ENCODE measurements at regions not wholly inside any gene's neighbourhood (a gene's known extent, or its start where the extent isn't known, plus 50 kb on each side); places are given as distances from the start of the nearest gene placed in this dataset.

DNA sequence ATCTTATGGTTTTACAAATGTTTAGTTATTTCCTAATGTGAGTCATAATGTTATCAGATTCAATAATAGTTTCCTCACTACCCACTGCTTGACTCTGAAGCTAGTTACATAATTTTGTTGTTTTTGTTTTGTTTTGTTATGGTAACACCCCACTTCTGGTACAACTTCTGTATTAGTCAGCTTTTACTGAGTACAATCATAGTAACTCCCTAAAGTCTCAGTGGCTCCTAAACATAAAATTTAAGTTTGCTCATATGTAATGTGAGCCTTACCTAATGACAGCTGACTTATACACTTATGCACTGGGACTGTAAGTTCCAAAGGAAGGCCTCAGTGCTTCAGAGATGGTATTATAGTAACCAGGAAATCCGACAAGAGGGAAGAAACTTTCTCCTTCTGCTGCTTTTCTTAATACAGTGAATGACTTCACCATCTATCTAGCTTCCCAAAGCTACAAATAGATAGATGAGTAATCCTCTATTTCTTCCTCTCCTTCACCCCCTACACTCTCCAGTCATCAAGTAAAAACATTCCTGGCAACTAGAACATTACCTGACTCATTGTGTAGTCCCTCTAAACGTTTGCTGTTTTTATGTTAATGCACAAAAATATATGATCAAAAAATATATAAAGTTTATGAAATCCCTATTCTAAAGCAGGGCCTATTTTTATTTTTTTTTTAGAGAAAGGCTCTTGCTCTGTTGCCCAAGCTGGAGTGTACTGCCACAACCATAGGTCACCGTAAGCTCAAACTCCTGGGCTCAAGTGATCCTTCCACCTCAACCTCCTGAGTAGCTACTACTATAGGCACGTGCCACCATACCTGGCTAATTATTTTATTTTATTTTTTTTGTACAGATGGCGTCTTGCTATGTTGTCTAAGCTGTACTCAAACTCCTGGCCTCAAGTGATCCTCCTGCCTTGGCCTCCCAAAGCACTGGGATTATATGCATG lies 563.0 kb downstream of the SOX6 start:
- Histone ChIP-seq H3K4me1 (no peaks in the 10 kb centered on the region), H3K36me3 (no peaks in the 10 kb centered on the region), H3K9me3 (no peaks in the 10 kb centered on the region), H3K27ac (no peak overlapping the region), H3K4me3 (replicated peaks in 1 of 3) (no peak overlapping the region), H3K27me3 (no peaks in the 10 kb centered on the region)
- intact Hi-C loops (cut with DNase I): no loop called here
- DNase-seq: no peak
- TF ChIP-seq, protein P1, sequence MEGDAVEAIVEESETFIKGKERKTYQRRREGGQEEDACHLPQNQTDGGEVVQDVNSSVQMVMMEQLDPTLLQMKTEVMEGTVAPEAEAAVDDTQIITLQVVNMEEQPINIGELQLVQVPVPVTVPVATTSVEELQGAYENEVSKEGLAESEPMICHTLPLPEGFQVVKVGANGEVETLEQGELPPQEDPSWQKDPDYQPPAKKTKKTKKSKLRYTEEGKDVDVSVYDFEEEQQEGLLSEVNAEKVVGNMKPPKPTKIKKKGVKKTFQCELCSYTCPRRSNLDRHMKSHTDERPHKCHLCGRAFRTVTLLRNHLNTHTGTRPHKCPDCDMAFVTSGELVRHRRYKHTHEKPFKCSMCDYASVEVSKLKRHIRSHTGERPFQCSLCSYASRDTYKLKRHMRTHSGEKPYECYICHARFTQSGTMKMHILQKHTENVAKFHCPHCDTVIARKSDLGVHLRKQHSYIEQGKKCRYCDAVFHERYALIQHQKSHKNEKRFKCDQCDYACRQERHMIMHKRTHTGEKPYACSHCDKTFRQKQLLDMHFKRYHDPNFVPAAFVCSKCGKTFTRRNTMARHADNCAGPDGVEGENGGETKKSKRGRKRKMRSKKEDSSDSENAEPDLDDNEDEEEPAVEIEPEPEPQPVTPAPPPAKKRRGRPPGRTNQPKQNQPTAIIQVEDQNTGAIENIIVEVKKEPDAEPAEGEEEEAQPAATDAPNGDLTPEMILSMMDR (IDR thresholded peaks at IDR 0.05): no peak
- TF ChIP-seq POLR2A (IDR thresholded peaks at IDR 0.05): no peak
- 76 to 82% methylated on average over 5 of the region's 5 CpGs for WGBS, 2 donors

DNA sequence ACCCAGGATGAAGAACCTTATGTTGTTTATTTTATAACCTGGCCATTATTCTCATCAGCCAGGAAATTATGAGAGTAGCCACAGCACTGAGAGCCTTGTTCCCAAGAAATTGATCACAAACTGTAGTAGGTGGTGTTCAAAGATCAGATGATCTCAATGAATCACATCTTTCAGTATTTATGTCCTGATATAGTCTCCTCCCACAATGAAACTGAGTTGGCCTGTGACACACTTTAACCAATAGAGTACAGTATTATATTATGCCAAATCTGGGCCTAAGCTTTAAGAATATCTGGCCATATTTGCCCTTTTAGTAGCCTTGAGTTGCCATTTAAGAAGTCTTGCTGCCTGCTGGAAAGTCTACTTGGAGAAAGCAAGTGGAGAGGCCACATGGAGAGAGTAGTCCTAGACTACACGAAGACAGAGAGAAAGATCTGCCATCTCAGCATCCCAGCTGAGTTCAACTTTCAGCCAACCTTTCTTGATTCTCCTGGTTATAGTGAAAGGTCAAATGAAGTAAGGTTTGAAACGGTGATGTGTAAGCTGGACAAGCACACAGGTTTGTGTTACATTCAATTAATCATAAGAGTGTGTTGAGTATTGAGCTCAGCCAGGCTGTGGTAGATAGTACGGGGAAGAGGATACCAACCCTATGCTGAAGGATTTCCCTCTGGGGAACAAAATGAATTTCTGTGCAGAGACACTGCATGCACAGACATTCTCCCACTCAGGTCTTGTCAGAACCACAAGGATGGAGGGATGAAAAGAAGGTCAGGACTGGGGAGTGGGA lies 561.8 kb downstream of the SOX6 start:
- Histone ChIP-seq H3K36me3 (no peaks in the 10 kb centered on the region), H3K4me1 (no peaks in the 10 kb centered on the region), H3K4me3 (replicated peaks in 1 of 3) (no peak overlapping the region), H3K27ac (no peak overlapping the region), H3K9me3 (no peaks in the 10 kb centered on the region), H3K27me3 (no peaks in the 10 kb centered on the region)
- TF ChIP-seq, protein P1 (IDR thresholded peaks at IDR 0.05): no peak
- TF ChIP-seq POLR2A (IDR thresholded peaks at IDR 0.05): no peak
- WGBS, 2 donors: 92 to 95% methylated on average over 3 of the region's 3 CpGs
- no peak for DNase-seq
- intact Hi-C loops (cut with DNase I): no loop called here

DNA sequence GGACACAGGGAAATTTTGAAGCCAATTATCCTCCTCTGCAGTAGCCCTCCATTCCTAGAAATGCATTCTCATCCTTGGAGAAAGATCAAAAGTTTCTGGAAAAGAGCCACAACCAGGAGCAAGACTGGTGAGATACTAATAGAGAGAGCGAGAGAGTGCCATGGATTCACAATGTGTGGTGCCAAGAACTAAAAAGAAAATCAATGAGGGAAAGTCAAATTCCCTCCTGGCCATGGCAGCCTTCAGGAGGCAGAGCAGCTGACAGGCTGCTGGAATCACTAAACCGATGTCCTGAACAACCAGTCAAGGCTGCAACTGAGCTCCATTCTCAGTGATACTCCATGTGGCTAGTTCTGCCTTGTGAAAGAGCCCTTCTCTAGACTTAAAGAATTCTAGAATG lies 561.0 kb downstream of the SOX6 start:
- Histone ChIP-seq H3K9me3 (no peaks in the 10 kb centered on the region), H3K27me3 (no peaks in the 10 kb centered on the region), H3K4me1 (no peaks in the 10 kb centered on the region), H3K27ac (no peak overlapping the region), H3K4me3 (replicated peaks in 1 of 3) (no peak overlapping the region), H3K36me3 (no peaks in the 10 kb centered on the region)
- intact Hi-C loops (cut with DNase I): no loop called here
- 94 to 97% methylated on average over 2 of the region's 2 CpGs for WGBS, 2 donors
- no peak for DNase-seq
- TF ChIP-seq, protein P1 (IDR thresholded peaks at IDR 0.05): no peak

DNA sequence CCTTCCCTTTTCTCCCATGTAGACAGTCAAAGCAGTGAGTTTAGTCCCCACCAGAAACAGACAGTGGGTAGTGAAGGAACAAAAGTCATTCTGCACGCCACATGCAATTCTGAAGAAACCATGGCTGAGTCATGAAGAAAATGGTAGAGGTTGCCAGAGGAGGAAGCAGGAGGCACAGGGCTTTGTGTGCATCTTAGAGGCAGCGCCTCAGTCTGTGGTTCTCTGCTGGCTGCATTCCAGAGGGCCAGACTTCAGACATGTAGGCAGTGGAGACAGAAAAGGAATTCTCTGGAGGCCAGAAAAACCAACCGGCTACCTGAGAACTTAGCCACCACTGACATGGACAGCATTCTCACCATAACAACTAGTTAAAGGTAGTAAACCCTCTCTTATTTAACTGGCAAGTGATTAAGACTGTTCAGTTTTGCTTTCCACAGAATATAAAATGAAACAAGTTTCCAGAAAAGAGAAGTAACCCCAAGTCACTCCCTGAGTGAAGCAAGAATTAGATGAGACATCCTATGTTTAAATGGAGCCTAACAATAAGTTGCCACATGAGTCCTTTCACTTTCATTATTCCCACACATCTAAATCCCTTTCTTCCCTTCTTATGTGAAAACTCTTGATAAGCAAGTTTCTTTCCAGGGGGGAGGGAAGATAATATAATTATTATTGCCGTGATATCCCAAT lies 556.1 kb downstream of the SOX6 start:
- Histone ChIP-seq H3K27ac (no peak overlapping the region), H3K9me3 (no peaks in the 10 kb centered on the region), H3K27me3 (no peaks in the 10 kb centered on the region), H3K4me1 (peaks cover 0 to 3% of the 10 kb centered on the region in 2 donors), H3K4me3 (replicated peaks in 1 of 3) (no peak overlapping the region), H3K36me3 (no peaks in the 10 kb centered on the region)
- peak; percentile 12 to 19 for DNase-seq
- no peak for TF ChIP-seq POLR2A (IDR thresholded peaks at IDR 0.05)
- TF ChIP-seq, protein P1 (IDR thresholded peaks at IDR 0.05): no peak
- 63 to 74% methylated on average over 4 of the region's 4 CpGs for WGBS, 2 donors
- intact Hi-C loops (cut with DNase I): no loop called here
